K562 (cell line): ENCODE measurements at regions not wholly inside any gene's neighbourhood (a gene's known extent, or its start where the extent isn't known, plus 50 kb on each side); places are given as distances from the start of the nearest gene placed in this dataset.

Experiments
- BHLHE40 ChIP-seq: IDR thresholded peaks from 2 replicates; pipeline ENCODE4 v1.6.1; 2011; ENCODE audit warnings: low read length, improper control_type of control experiment
- CTBP1 ChIP-seq: fragments of 450-650 bp; IDR thresholded peaks from 2 replicates; pipeline ENCODE4 v1.6.1; 2016; ENCODE audit warnings: borderline replicate concordance
- ELF1 ChIP-seq: fragments of 200-800 bp; sonication (Bioruptor generic); IDR thresholded peaks from 2 replicates; pipeline ENCODE4 v1.6.1; 2016; ENCODE audit warnings: missing genetic modification characterization, missing compliant biosample characterization
- EZH2 ChIP-seq: IDR thresholded peaks from 2 replicates; pipeline ENCODE4 v1.6.1; 2012; ENCODE audit warnings: low read depth, mild to moderate bottlenecking, inconsistent platforms, low read length, borderline replicate concordance
- FOSL1 ChIP-seq: fragments of 200-800 bp; sonication (Bioruptor generic); conservative IDR thresholded peaks from 2 replicates; pipeline ENCODE4 v1.6.1; 2016; ENCODE audit warnings: missing genetic modification characterization, missing compliant biosample characterization
- HLTF ChIP-seq: fragments of 450-650 bp; IDR thresholded peaks from 2 replicates; pipeline ENCODE4 v1.6.1; 2016
- JUND ChIP-seq, 2 experiments: IDR thresholded peaks; 2 replicates in 1 of 2; 3 replicates in 1 of 2; pipeline ENCODE4 v1.6.1; 2011; ENCODE audit warnings: borderline replicate concordance in 2 of 2, low read depth in 2 of 2, low read length in 2 of 2, improper control_type of control experiment in 1 of 2, missing biosample characterization in 1 of 2, missing genetic modification characterization in 1 of 2, missing genetic modification reagents in 1 of 2
- NRF1 ChIP-seq, 2 experiments: fragments of 450-650 bp; IDR thresholded peaks in 1 of 2; conservative IDR thresholded peaks in 1 of 2; 2 replicates each; pipeline ENCODE4 v1.6.1; 2014; ENCODE audit warnings: mild to moderate bottlenecking in 2 of 2
- POLR3G ChIP-seq: IDR thresholded peaks from 2 replicates; pipeline ENCODE4 v1.6.1; 2011; ENCODE audit not compliant: insufficient read length, insufficient replicate concordance; ENCODE audit errors: extremely low read depth
- SAFB2 ChIP-seq: fragments of 200-400 bp; formaldehyde crosslinking; IDR thresholded peaks from 2 replicates; pipeline ENCODE4 v1.6.1; 2018; ENCODE audit warnings: borderline replicate concordance, low read length, low read depth, moderate library complexity; ENCODE audit not compliant: severe bottlenecking
- SMAD2 ChIP-seq: fragments of 150-350 bp; IDR thresholded peaks from 2 replicates; pipeline ENCODE4 v1.6.1; 2014; ENCODE audit warnings: low read depth, mild to moderate bottlenecking, low read length
- SMARCE1 ChIP-seq: fragments of 450-650 bp; IDR thresholded peaks from 2 replicates; pipeline ENCODE4 v1.7.1; 2016; ENCODE audit warnings: mild to moderate bottlenecking
- TCFL5 ChIP-seq: fragments of 250-450 bp; sonication (Bioruptor Pico); conservative IDR thresholded peaks from 2 replicates; pipeline ENCODE4 v1.6.1; 2021; ENCODE audit warnings: mild to moderate bottlenecking, moderate library complexity, matching md5 sums
- TOE1 ChIP-seq, 2 experiments: fragments of 450-650 bp in 1 of 2; sonication (generic) in 1 of 2; formaldehyde crosslinking in 1 of 2; IDR thresholded peaks; 2 replicates each; pipeline versions ENCODE4 v1.7.1 to v1.8.0; 2016 to 2022; ENCODE audit warnings: borderline replicate concordance in 2 of 2, mild to moderate bottlenecking in 2 of 2, antibody characterized with exemption in 1 of 2, inconsistent platforms in 1 of 2, low read depth in 1 of 2, missing genetic modification reagents in 1 of 2, moderate library complexity in 1 of 2
- ZNF133 ChIP-seq: fragments of 250-450 bp; sonication (Bioruptor Pico); IDR thresholded peaks from 2 replicates; pipeline ENCODE4 v1.4.0; 2020; ENCODE audit warnings: mild to moderate bottlenecking
- ZNF143 ChIP-seq: sonication (generic); formaldehyde crosslinking; IDR thresholded peaks from 2 replicates; pipeline ENCODE4 v1.9.0; 2022; ENCODE audit warnings: mild to moderate bottlenecking, missing genetic modification reagents
- ZNF217 ChIP-seq: sonication (generic); formaldehyde crosslinking; IDR thresholded peaks from 2 replicates; pipeline ENCODE4 v1.8.0; 2022; ENCODE audit warnings: mild to moderate bottlenecking, missing genetic modification reagents
- ZNF586 ChIP-seq: fragments of 450-650 bp; formaldehyde crosslinking; conservative IDR thresholded peaks from 2 replicates; pipeline ENCODE4 v1.4.0; 2020; ENCODE audit warnings: mild to moderate bottlenecking, moderate library complexity
- TF ChIP-seq, protein P1 (sequence below): fragments of 200-800 bp; sonication (Bioruptor generic); IDR thresholded peaks from 2 replicates; pipeline ENCODE4 v1.6.1; 2016; ENCODE audit warnings: missing genetic modification characterization, missing compliant biosample characterization
- TF ChIP-seq, protein P2 (sequence below): sonication (generic); formaldehyde crosslinking; IDR thresholded peaks from 2 replicates; pipeline ENCODE4 v1.9.0; 2022; ENCODE audit warnings: mild to moderate bottlenecking, missing genetic modification reagents
- TF ChIP-seq, protein P3 (sequence below), 2 experiments: fragments of 250-450 bp in 1 of 2; fragments of 450-650 bp in 1 of 2; sonication (Bioruptor Pico) in 1 of 2; IDR thresholded peaks; 2 replicates each; pipeline versions ENCODE4 v1.6.1 to v1.8.0; 2016 to 2021; ENCODE audit warnings: mild to moderate bottlenecking in 2 of 2, moderate library complexity in 2 of 2, missing compliant biosample characterization in 1 of 2, missing genetic modification characterization in 1 of 2

DNA sequence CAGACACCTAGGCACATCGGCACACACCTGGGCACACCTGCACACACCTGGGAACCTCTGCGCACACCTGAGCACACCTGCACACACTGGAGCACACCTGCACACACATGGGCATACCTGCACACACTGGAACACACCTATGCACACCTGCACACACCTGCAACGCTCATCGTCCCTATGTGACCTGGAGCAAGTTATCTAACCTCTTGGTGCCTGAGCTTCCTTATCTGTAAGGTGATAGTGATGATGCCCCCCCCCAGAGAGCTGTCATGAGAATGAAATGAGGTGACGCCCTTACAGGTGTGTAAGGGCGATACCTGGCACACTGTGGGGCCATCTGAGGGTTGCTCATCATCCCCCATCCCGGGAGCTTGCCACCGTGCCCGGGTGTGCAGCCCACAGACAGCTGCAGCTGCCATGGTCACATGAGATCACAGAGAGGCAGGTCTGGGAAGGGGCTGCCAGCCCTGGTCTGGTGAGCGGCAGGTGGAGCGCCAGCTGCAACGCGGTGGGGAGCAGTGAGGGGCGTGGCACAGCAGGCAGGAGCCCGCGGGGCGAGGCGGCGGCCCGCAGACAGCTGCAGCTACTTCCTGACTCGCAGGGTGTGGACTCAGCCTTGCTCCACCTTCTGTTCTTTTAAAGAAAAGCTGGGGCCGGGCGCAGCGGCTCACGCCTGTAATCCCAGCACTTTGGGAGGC is 59.9 kb upstream of the FBRSL1 start (continued):
- TF ChIP-seq, protein P1, sequence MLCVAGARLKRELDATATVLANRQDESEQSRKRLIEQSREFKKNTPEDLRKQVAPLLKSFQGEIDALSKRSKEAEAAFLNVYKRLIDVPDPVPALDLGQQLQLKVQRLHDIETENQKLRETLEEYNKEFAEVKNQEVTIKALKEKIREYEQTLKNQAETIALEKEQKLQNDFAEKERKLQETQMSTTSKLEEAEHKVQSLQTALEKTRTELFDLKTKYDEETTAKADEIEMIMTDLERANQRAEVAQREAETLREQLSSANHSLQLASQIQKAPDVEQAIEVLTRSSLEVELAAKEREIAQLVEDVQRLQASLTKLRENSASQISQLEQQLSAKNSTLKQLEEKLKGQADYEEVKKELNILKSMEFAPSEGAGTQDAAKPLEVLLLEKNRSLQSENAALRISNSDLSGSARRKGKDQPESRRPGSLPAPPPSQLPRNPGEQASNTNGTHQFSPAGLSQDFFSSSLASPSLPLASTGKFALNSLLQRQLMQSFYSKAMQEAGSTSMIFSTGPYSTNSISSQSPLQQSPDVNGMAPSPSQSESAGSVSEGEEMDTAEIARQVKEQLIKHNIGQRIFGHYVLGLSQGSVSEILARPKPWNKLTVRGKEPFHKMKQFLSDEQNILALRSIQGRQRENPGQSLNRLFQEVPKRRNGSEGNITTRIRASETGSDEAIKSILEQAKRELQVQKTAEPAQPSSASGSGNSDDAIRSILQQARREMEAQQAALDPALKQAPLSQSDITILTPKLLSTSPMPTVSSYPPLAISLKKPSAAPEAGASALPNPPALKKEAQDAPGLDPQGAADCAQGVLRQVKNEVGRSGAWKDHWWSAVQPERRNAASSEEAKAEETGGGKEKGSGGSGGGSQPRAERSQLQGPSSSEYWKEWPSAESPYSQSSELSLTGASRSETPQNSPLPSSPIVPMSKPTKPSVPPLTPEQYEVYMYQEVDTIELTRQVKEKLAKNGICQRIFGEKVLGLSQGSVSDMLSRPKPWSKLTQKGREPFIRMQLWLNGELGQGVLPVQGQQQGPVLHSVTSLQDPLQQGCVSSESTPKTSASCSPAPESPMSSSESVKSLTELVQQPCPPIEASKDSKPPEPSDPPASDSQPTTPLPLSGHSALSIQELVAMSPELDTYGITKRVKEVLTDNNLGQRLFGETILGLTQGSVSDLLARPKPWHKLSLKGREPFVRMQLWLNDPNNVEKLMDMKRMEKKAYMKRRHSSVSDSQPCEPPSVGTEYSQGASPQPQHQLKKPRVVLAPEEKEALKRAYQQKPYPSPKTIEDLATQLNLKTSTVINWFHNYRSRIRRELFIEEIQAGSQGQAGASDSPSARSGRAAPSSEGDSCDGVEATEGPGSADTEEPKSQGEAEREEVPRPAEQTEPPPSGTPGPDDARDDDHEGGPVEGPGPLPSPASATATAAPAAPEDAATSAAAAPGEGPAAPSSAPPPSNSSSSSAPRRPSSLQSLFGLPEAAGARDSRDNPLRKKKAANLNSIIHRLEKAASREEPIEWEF (CRISPR knock-in tag), result no peak
- TF ChIP-seq, protein P2, sequence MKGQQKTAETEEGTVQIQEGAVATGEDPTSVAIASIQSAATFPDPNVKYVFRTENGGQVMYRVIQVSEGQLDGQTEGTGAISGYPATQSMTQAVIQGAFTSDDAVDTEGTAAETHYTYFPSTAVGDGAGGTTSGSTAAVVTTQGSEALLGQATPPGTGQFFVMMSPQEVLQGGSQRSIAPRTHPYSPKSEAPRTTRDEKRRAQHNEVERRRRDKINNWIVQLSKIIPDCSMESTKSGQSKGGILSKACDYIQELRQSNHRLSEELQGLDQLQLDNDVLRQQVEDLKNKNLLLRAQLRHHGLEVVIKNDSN, result no peak
- TF ChIP-seq ZNF143 (CRISPR knock-in tag), result no peak
- TF ChIP-seq, protein P3, sequence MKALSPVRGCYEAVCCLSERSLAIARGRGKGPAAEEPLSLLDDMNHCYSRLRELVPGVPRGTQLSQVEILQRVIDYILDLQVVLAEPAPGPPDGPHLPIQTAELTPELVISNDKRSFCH (CRISPR knock-in tag; IDR thresholded peaks at IDR 0.05), result no peak
- TF ChIP-seq, protein P3 (tag; IDR thresholded peaks at IDR 0.05), result no peak
- no peak for TF ChIP-seq EZH2
- TF ChIP-seq ELF1, result peak; percentile 40; the same call in 1 of the 2 replicates
- TF ChIP-seq ZNF133 (CRISPR knock-in tag), result no peak
- TF ChIP-seq SMARCE1, result no peak
- no peak for TF ChIP-seq HLTF
- TF ChIP-seq NRF1 (conservative IDR thresholded peaks at IDR 0.05 in 1 of 2, IDR thresholded peaks at IDR 0.05 in 1 of 2), result 0 out of 4 replicates have a peak, but pooled peaks of 1 of the 2 experiments have one; percentile 8
- peak; percentile 71 for TF ChIP-seq CTBP1
- no peak for TF ChIP-seq ZNF586 (CRISPR knock-in tag)
- no peak for TF ChIP-seq TOE1 (IDR thresholded peaks at IDR 0.05; ENCODE audit: borderline replicate concordance)
- TF ChIP-seq TOE1 (CRISPR knock-in tag; IDR thresholded peaks at IDR 0.05; ENCODE audit: borderline replicate concordance, low read depth), result no peak
- no peak for TF ChIP-seq JUND (IDR thresholded peaks at IDR 0.05; ENCODE audit: borderline replicate concordance, low read depth, low read length)
- TF ChIP-seq JUND (tag; IDR thresholded peaks at IDR 0.05; ENCODE audit: borderline replicate concordance, low read depth, low read length), result no peak
- no peak for TF ChIP-seq FOSL1 (tag)
- TF ChIP-seq TCFL5 (CRISPR knock-in tag), result no peak
- no peak for TF ChIP-seq POLR3G
- TF ChIP-seq SAFB2, result no peak
- no peak for TF ChIP-seq BHLHE40
- no peak for TF ChIP-seq ZNF217 (CRISPR knock-in tag)
- TF ChIP-seq SMAD2, result no peak
